KOPT-K1 (cell line): ENCODE measurements at regions not wholly inside any gene's neighbourhood (a gene's known extent, or its start where the extent isn't known, plus 50 kb on each side); places are given as distances from the start of the nearest gene placed in this dataset.
"Not testable (repeated sequence)": the region's sequence is repeated elsewhere in the genome, so short reads cannot be mapped to it uniquely, and the experiment has no call there.

ENCODE experiments used
- H3K27ac ChIP-seq: fragments of 200-600 bp; sonication (generic); 2 replicates; pipeline ENCODE4 v1.5.1; 2016; ENCODE audit warnings: antibody characterized with exemption, mild to moderate bottlenecking, low read depth, low read length; ENCODE audit not compliant: poor library complexity, severe bottlenecking
- H3K36me3 ChIP-seq: fragments of 200-600 bp; sonication (generic); 2 replicates; pipeline ENCODE4 v1.5.1; 2017; ENCODE audit warnings: antibody characterized with exemption, mild to moderate bottlenecking, low read length, moderate library complexity; ENCODE audit not compliant: insufficient read depth
- H3K9me3 ChIP-seq: fragments of 200-600 bp; sonication (generic); 2 replicates; pipeline ENCODE4 v1.5.1; 2017; ENCODE audit warnings: antibody characterized with exemption, low read length, mild to moderate bottlenecking; ENCODE audit not compliant: insufficient read depth, poor library complexity, severe bottlenecking

- Histone ChIP-seq H3K36me3 (no peaks in the 10 kb centered on the region), H3K9me3 (no peaks in the 10 kb centered on the region), H3K27ac (no peak overlapping the region)
Observed at GRCh38 chr9:81052846-81053245, 636.5 kb downstream of the TLE1 start.

GRCh38 chr9:81047280-81047679 is 642.1 kb downstream of the TLE1 start:
- no peaks in the 10 kb centered on the region for H3K36me3 ChIP-seq
- H3K9me3 ChIP-seq, result no peaks in the 10 kb centered on the region

GRCh38 chr9:81045658-81046057 is 643.7 kb downstream of the TLE1 start:
- H3K27ac ChIP-seq, result no peak overlapping the region
- no peaks in the 10 kb centered on the region for H3K36me3 ChIP-seq
- no peaks in the 10 kb centered on the region for H3K9me3 ChIP-seq

More at GRCh38 chr9:81047280-81047679, 642.1 kb downstream of the TLE1 start:
- H3K27ac ChIP-seq, result no peak overlapping the region

GRCh38 chr9:81037889-81038288 is 651.5 kb downstream of the TLE1 start:
- H3K36me3 ChIP-seq, result no peaks in the 10 kb centered on the region
- no peaks in the 10 kb centered on the region for H3K9me3 ChIP-seq
- no peak overlapping the region for H3K27ac ChIP-seq

GRCh38 chr9:81035601-81036000 is 653.7 kb downstream of the TLE1 start:
- Histone ChIP-seq H3K27ac (no peak overlapping the region), H3K36me3 (no peaks in the 10 kb centered on the region), H3K9me3 (no peaks in the 10 kb centered on the region)

- Histone ChIP-seq H3K27ac (no peak overlapping the region), H3K36me3 (no peaks in the 10 kb centered on the region), H3K9me3 (no peaks in the 10 kb centered on the region)
Observed at GRCh38 chr9:81035171-81035570, 654.2 kb downstream of the TLE1 start.

GRCh38 chr9:81032831-81033230 is 656.5 kb downstream of the TLE1 start:
- Histone ChIP-seq H3K9me3 (no peaks in the 10 kb centered on the region), H3K36me3 (no peaks in the 10 kb centered on the region), H3K27ac (no peak overlapping the region)

GRCh38 chr9:81032030-81032572 is 657.2 kb downstream of the TLE1 start:
- H3K27ac ChIP-seq, result no peak overlapping the region
- no peaks in the 10 kb centered on the region for H3K9me3 ChIP-seq
- no peaks in the 10 kb centered on the region for H3K36me3 ChIP-seq

- no peaks in the 10 kb centered on the region for H3K36me3 ChIP-seq
- H3K9me3 ChIP-seq, result no peaks in the 10 kb centered on the region
- no peak overlapping the region for H3K27ac ChIP-seq
Observed at GRCh38 chr9:81031422-81032029, 657.8 kb downstream of the TLE1 start.

- H3K9me3 ChIP-seq, result no peaks in the 10 kb centered on the region
Observed at GRCh38 chr9:81030027-81030426, 659.3 kb downstream of the TLE1 start.

GRCh38 chr9:81028504-81028903 is 660.8 kb downstream of the TLE1 start:
- Histone ChIP-seq H3K36me3 (no peaks in the 10 kb centered on the region), H3K9me3 (no peaks in the 10 kb centered on the region), H3K27ac (no peak overlapping the region)

More at GRCh38 chr9:81030027-81030426, 659.3 kb downstream of the TLE1 start:
- Histone ChIP-seq H3K27ac (no peak overlapping the region), H3K36me3 (no peaks in the 10 kb centered on the region)

GRCh38 chr9:81022177-81022576 is 667.2 kb downstream of the TLE1 start:
- no peak overlapping the region for H3K27ac ChIP-seq
- no peaks in the 10 kb centered on the region for H3K36me3 ChIP-seq
- H3K9me3 ChIP-seq, result no peaks in the 10 kb centered on the region

GRCh38 chr9:81014945-81015344 is 674.4 kb downstream of the TLE1 start:
- not testable (repeated sequence) for H3K36me3 ChIP-seq, H3K27ac ChIP-seq, H3K9me3 ChIP-seq

- not testable (repeated sequence) for H3K27ac ChIP-seq, H3K36me3 ChIP-seq, H3K9me3 ChIP-seq
Observed at GRCh38 chr9:81013191-81013590, 676.2 kb downstream of the TLE1 start.

GRCh38 chr9:81002906-81003305 is 686.4 kb downstream of the TLE1 start:
- H3K36me3 ChIP-seq, result no peaks in the 10 kb centered on the region
- H3K27ac ChIP-seq, result peak overlapping the region; percentile 52
- peaks cover 21% of the 10 kb centered on the region for H3K9me3 ChIP-seq

GRCh38 chr9:81002242-81002641 is 687.1 kb downstream of the TLE1 start:
- no peaks in the 10 kb centered on the region for H3K36me3 ChIP-seq
- peak overlapping the region; percentile 52 for H3K27ac ChIP-seq
- H3K9me3 ChIP-seq, result peaks cover 17% of the 10 kb centered on the region
